ENCODE measurements at regions not wholly inside any gene's neighbourhood (a gene's known extent, or its start where the extent isn't known, plus 50 kb on each side); places are given as distances from the start of the nearest gene placed in this dataset.

DNA sequence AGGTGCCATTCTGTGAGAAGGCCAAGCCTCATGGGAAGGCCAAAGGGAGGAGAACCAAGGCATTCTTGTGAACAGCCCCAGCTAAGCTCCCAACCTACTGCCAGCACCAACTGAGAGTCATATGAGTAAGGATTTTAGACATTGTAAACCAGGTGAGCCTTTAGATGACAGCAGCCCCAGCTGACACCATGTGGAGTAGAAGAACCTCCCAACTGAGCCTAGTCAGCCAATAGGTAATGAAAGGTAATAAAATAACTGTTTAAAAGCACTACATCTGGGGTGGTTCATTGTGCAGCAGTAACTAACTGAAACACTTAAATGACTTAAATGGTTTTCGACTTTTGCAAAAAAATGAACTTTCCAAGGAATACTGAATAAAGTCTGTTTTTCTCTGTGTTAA, 172.6 kb upstream of the KIF2A start:
- 12% methylated on average over 1 of the region's 1 CpG for WGBS (ENCODE audit: missing lambda C conversion rate)
- no peak for DNase-seq (ENCODE audit: low read depth in 1 of 2, low spot score in 1 of 2)
- TF ChIP-seq CHD4 (IDR thresholded peaks at IDR 0.05; ENCODE audit: borderline replicate concordance): no peak
- no peak for TF ChIP-seq EHF (CRISPR knock-in tag; IDR thresholded peaks at IDR 0.05)
- TF ChIP-seq, protein P1, sequence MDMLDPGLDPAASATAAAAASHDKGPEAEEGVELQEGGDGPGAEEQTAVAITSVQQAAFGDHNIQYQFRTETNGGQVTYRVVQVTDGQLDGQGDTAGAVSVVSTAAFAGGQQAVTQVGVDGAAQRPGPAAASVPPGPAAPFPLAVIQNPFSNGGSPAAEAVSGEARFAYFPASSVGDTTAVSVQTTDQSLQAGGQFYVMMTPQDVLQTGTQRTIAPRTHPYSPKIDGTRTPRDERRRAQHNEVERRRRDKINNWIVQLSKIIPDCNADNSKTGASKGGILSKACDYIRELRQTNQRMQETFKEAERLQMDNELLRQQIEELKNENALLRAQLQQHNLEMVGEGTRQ (IDR thresholded peaks at IDR 0.05): no peak
- no peak for TF ChIP-seq CBX2 (IDR thresholded peaks at IDR 0.05; ENCODE audit: borderline replicate concordance, low read depth)
- TF ChIP-seq, protein P2, sequence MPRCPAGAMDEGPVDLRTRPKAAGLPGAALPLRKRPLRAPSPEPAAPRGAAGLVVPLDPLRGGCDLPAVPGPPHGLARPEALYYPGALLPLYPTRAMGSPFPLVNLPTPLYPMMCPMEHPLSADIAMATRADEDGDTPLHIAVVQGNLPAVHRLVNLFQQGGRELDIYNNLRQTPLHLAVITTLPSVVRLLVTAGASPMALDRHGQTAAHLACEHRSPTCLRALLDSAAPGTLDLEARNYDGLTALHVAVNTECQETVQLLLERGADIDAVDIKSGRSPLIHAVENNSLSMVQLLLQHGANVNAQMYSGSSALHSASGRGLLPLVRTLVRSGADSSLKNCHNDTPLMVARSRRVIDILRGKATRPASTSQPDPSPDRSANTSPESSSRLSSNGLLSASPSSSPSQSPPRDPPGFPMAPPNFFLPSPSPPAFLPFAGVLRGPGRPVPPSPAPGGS (IDR thresholded peaks at IDR 0.05): no peak
- no peak for TF ChIP-seq HOXB5 (CRISPR knock-in tag; IDR thresholded peaks at IDR 0.05)
- no peak for TF ChIP-seq POLR2AphosphoS2 (conservative IDR thresholded peaks at IDR 0.05; ENCODE audit: low read length)
- no peak for TF ChIP-seq ESRRA (IDR thresholded peaks at IDR 0.05; ENCODE audit: borderline replicate concordance, low read length)
- TF ChIP-seq POLR2A (IDR thresholded peaks at IDR 0.05; ENCODE audit: low read length): no peak
- CTCF ChIA-PET: interaction anchor here (3.9 kb wide), 1 partner anchor 10 kb away, joined by 23 read pairs; no protein-coding TSS in a partner anchor
- no peak overlapping the region for H3K4me3 ChIP-seq
- POLR2A ChIA-PET: no interaction called here
- FAIRE-seq: no peak
- no peaks in the 10 kb centered on the region for H3K9me3 ChIP-seq
- no peak overlapping the region for H3K27ac ChIP-seq
- ATAC-seq: no peak
- H3K4me1 ChIP-seq: no peaks in the 10 kb centered on the region
- no peak overlapping the region for H3K4me2 ChIP-seq

DNA sequence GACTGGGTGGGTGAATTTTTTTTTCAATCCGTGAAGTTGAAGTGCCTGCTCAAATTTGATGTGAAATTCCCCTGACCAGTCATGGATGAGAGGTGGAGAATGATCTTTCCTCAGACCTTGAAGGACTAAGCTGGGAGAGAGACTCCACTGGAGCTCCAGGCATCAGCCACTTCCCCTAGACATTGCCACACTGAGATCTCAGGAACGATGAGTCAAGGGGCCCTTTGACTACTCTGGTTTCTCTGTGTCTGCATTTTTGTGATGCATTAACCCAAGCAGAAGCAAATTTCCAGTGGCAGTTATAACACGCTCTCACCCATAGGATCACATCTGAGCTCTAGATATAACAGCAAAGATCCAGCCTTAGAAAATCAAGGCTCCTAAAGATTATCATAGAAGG, 171.2 kb upstream of the KIF2A start:
- Histone ChIP-seq H3K4me2 (no peak overlapping the region), H3K9me3 (no peaks in the 10 kb centered on the region), H3K27ac (no peak overlapping the region), H3K4me3 (no peak overlapping the region), H3K4me1 (no peaks in the 10 kb centered on the region)
- no peak for TF ChIP-seq NR3C1 (IDR thresholded peaks at IDR 0.05)
- no peak for TF ChIP-seq CBX8 (IDR thresholded peaks at IDR 0.05)
- no peak for TF ChIP-seq KDM5A (IDR thresholded peaks at IDR 0.05)
- no peak for TF ChIP-seq NPAS2 (CRISPR knock-in tag; IDR thresholded peaks at IDR 0.05; ENCODE audit: borderline replicate concordance)
- no peak for TF ChIP-seq CHD2 (IDR thresholded peaks at IDR 0.05; ENCODE audit: low read length, partially characterized antibody)
- TF ChIP-seq, protein P3, sequence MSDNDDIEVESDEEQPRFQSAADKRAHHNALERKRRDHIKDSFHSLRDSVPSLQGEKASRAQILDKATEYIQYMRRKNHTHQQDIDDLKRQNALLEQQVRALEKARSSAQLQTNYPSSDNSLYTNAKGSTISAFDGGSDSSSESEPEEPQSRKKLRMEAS (IDR thresholded peaks at IDR 0.05): no peak
- ChIA-PET POLR2A (no interaction called here), CTCF (interaction anchor here (1.2 kb wide), 1 partner anchor 9 kb away, joined by 7 read pairs; no protein-coding TSS in a partner anchor)
- ATAC-seq (no peak), DNase-seq (ENCODE audit: low read depth in 1 of 2, low spot score in 1 of 2) (no peak), FAIRE-seq (no peak)
- WGBS (ENCODE audit: missing lambda C conversion rate): 33% methylated on average over 3 of the region's 3 CpGs

DNA sequence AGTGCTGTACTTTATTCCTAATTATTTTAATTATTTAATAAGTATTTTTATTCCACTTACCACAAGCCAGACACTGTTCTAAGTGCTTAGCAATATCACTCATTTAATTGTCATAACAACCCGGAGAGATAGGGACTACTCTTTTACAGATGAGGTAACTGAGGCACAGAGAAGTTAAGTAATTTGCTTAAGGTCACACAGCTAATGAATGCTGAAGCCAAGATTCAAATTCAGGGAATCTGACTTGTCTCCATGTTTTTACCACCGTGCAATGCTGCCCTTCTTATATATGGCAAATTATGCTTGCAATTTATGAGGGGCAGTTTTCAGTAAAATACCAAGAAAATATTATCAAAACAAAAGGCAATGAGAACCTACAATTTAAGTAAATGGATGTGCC, 168.4 kb upstream of the KIF2A start:
- 11% methylated on average over 2 of the region's 2 CpGs for WGBS (ENCODE audit: missing lambda C conversion rate)

DNA sequence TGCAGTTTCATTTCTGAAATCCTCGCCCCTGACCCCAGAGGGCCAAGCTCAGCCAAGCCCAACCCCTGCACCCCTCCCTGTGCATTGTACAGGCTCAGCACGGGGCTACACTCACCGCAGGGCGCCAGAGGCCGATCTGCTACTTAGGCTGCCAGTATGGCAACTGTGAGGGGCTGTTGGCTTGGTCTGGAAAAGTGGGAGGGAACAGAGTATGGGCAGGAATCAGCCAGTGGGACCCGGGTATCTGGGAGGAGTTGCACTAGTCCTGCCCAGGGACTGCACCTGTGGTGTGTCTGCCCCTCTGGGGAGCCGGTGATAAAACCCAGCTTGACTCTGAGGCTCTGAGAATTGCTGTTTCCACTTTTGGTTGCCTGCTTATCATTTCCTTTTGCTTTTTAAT, 167.4 kb upstream of the KIF2A start:
- ATAC-seq: 0 out of 6 replicates have a peak, but pooled peaks of 1 of the 2 experiments have one; percentile 30
- TF ChIP-seq EHF (CRISPR knock-in tag; IDR thresholded peaks at IDR 0.05) (no peak), CHD4 (IDR thresholded peaks at IDR 0.05; ENCODE audit: borderline replicate concordance) (no peak), JUN (IDR thresholded peaks at IDR 0.05) (no peak), MAFK (IDR thresholded peaks at IDR 0.05; ENCODE audit: partially characterized antibody) (no peak), GATA3 (IDR thresholded peaks at IDR 0.05; ENCODE audit: borderline replicate concordance) (no peak), BHLHE40 (IDR thresholded peaks at IDR 0.05; ENCODE audit: low read depth, low read length) (no peak), RFX5 (IDR thresholded peaks at IDR 0.05) (no peak)
- TF ChIP-seq, protein P4, sequence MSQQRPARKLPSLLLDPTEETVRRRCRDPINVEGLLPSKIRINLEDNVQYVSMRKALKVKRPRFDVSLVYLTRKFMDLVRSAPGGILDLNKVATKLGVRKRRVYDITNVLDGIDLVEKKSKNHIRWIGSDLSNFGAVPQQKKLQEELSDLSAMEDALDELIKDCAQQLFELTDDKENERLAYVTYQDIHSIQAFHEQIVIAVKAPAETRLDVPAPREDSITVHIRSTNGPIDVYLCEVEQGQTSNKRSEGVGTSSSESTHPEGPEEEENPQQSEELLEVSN (IDR thresholded peaks at IDR 0.05; ENCODE audit: borderline replicate concordance, low read depth): no peak
- TF ChIP-seq, protein P2 (IDR thresholded peaks at IDR 0.05): no peak
- no peak for FAIRE-seq
- Histone ChIP-seq H3K4me3 (no peak overlapping the region), H3K27ac (no peak overlapping the region), H3K9me3 (no peaks in the 10 kb centered on the region), H3K4me2 (no peak overlapping the region), H3K4me1 (no peaks in the 10 kb centered on the region)
- ChIA-PET POLR2A (no interaction called here), CTCF (no interaction called here)
- DNase-seq (ENCODE audit: low read depth in 1 of 2, low spot score in 1 of 2): no peak
- 40% methylated on average over 6 of the region's 7 CpGs for WGBS (ENCODE audit: missing lambda C conversion rate)

More for the DNA sequence above, 168.4 kb upstream of the KIF2A start:
- TF ChIP-seq HOXB5 (CRISPR knock-in tag; IDR thresholded peaks at IDR 0.05): no peak
- TF ChIP-seq CBX2 (IDR thresholded peaks at IDR 0.05; ENCODE audit: borderline replicate concordance, low read depth): no peak
- no peak for TF ChIP-seq SREBF2 (IDR thresholded peaks at IDR 0.05)
- TF ChIP-seq, protein P2 (IDR thresholded peaks at IDR 0.05): no peak
- no peak for TF ChIP-seq EHF (CRISPR knock-in tag; IDR thresholded peaks at IDR 0.05)
- no peaks in the 10 kb centered on the region for H3K4me1 ChIP-seq
- no peak overlapping the region for H3K27ac ChIP-seq
- ATAC-seq (no peak), FAIRE-seq (no peak), DNase-seq (ENCODE audit: low read depth in 1 of 2, low spot score in 1 of 2) (no peak)
- ChIA-PET POLR2A (no interaction called here), CTCF (no interaction called here)
- H3K4me3 ChIP-seq: no peak overlapping the region
- no peaks in the 10 kb centered on the region for H3K9me3 ChIP-seq
- H3K4me2 ChIP-seq: no peak overlapping the region
